T47D (cell line): ENCODE measurements at regions not wholly inside any gene's neighbourhood (a gene's known extent, or its start where the extent isn't known, plus 50 kb on each side); places are given as distances from the start of the nearest gene placed in this dataset.
A peak's percentile ranks its signal among the peaks of the same experiment; 100 is the strongest.

Source experiments
- DNase-seq, 2 experiments: peaks; one replicate each; pipeline versions ENCODE4 v3.0.0 to v3.0.0-alpha.2; 2011 to 2012; ENCODE audit warnings: low read depth in 1 of 2, low spot score in 1 of 2
- JUND ChIP-seq: IDR thresholded peaks from 2 replicates; pipeline ENCODE4 v1.6.1; 2012; ENCODE audit warnings: low read depth
- in situ Hi-C: cut with HindIII; loops from 2 replicates; pipeline ENCODE4 v1.10.0; 2016; ENCODE audit warnings: low sequenced_read_pairs, low pct_unique_long_range_greater_than_20kb

GRCh38 chr7:84637568-84638338 lies 443.2 kb upstream of the SEMA3A start:
- no peak for TF ChIP-seq JUND
- in situ Hi-C loops: no loop called here
- peak; percentile 5 to 66 for DNase-seq

GRCh38 chr7:84631913-84632312 lies 437.3 kb upstream of the SEMA3A start:
- no peak for TF ChIP-seq JUND
- DNase-seq: no peak
- in situ Hi-C loops: no loop called here

- TF ChIP-seq JUND: no peak
- no peak for DNase-seq
- in situ Hi-C loops: no loop called here
These were observed 435.2 kb upstream of the SEMA3A start for GRCh38 chr7:84629640-84630318.

- TF ChIP-seq JUND: no peak
- no peak for DNase-seq
- in situ Hi-C loops: no loop called here
These were observed 434.6 kb upstream of the SEMA3A start for GRCh38 chr7:84629216-84629615.

GRCh38 chr7:84627250-84627649 lies 432.7 kb upstream of the SEMA3A start:
- in situ Hi-C loops: no loop called here
- TF ChIP-seq JUND: no peak
- no peak for DNase-seq

- TF ChIP-seq JUND: no peak
- DNase-seq: no peak
- in situ Hi-C loops: no loop called here
These were observed 430.3 kb upstream of the SEMA3A start for GRCh38 chr7:84624927-84625326.

- in situ Hi-C loops: no loop called here
- TF ChIP-seq JUND: no peak
- no peak for DNase-seq
These were observed 429.9 kb upstream of the SEMA3A start for GRCh38 chr7:84624527-84624926.

- DNase-seq: no peak
- no peak for TF ChIP-seq JUND
These were observed 422.9 kb upstream of the SEMA3A start for GRCh38 chr7:84617265-84618030.

GRCh38 chr7:84614821-84615501 lies 420.4 kb upstream of the SEMA3A start:
- TF ChIP-seq JUND: no peak
- in situ Hi-C loops: no loop called here

More at GRCh38 chr7:84617265-84618030, 422.9 kb upstream of the SEMA3A start:
- in situ Hi-C loops: no loop called here

GRCh38 chr7:84612981-84613681 lies 418.5 kb upstream of the SEMA3A start:
- no peak for TF ChIP-seq JUND
- in situ Hi-C loops: no loop called here
- DNase-seq: no peak

More at GRCh38 chr7:84614821-84615501, 420.4 kb upstream of the SEMA3A start:
- peak in 1 of 2 experiments; percentile 20 for DNase-seq

- no peak for TF ChIP-seq JUND
- in situ Hi-C loops: no loop called here
These were observed 416.8 kb upstream of the SEMA3A start for GRCh38 chr7:84611391-84611790.

GRCh38 chr7:84610390-84610789 lies 415.8 kb upstream of the SEMA3A start:
- DNase-seq: no peak
- in situ Hi-C loops: no loop called here
- no peak for TF ChIP-seq JUND

More at GRCh38 chr7:84611391-84611790, 416.8 kb upstream of the SEMA3A start:
- DNase-seq: no peak
